ENCODE measurements at regions not wholly inside any gene's neighbourhood (a gene's known extent, or its start where the extent isn't known, plus 50 kb on each side); places are given as distances from the start of the nearest gene placed in this dataset.
"Not testable (repeated sequence)": the region's sequence is repeated elsewhere in the genome, so short reads cannot be mapped to it uniquely, and the experiment has no call there.

- not testable (repeated sequence) for H3K9ac ChIP-seq (ENCODE audit: low read depth, low read length); H3K4me3 ChIP-seq (ENCODE audit: low read length); H3K9me3 ChIP-seq (replicated peaks; ENCODE audit: low read length); H3K27me3 ChIP-seq (ENCODE audit: control insufficient read depth, insufficient read depth, low read length); H3K4me1 ChIP-seq (ENCODE audit: control insufficient read depth, insufficient read depth, low read length); H3K36me3 ChIP-seq (ENCODE audit: insufficient read depth, low read length); H3K4me2 ChIP-seq (ENCODE audit: low read length)
Observed at GRCh38 chr16:88221001-88221761, 161.6 kb upstream of the ZNF469 start.

DNA sequence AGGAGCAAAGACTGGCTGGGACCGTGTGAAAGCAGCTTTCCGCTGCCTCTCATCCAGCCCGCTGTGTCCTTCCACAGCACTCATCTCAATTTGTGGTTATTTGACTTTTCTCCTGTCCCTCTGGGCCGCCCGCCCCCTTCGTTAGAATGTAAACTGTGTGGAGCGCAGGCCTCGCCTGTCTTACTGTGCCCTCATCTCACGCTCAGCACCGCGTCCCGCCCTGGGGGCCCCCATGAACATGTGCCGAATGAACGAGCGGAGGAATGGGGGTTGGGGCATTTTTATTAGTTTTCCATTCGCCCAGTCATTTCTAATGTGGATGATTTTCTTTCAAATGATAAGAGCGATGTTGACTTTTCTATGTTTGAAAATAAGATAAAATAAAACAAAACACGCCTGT lies 159.1 kb upstream of the ZNF469 start:
- H3K4me2 ChIP-seq (ENCODE audit: low read length); H3K4me1 ChIP-seq (ENCODE audit: control insufficient read depth, insufficient read depth, low read length); H3K27me3 ChIP-seq (ENCODE audit: control insufficient read depth, insufficient read depth, low read length); H3K9ac ChIP-seq (ENCODE audit: low read depth, low read length); H3K9me3 ChIP-seq (replicated peaks; ENCODE audit: low read length); H3K4me3 ChIP-seq (ENCODE audit: low read length); H3K36me3 ChIP-seq (ENCODE audit: insufficient read depth, low read length): not testable (repeated sequence)

GRCh38 chr16:88224131-88224898 lies 158.4 kb upstream of the ZNF469 start:
- H3K9me3 ChIP-seq (replicated peaks; ENCODE audit: low read length); H3K4me1 ChIP-seq (ENCODE audit: control insufficient read depth, insufficient read depth, low read length); H3K9ac ChIP-seq (ENCODE audit: low read depth, low read length); H3K27me3 ChIP-seq (ENCODE audit: control insufficient read depth, insufficient read depth, low read length); H3K36me3 ChIP-seq (ENCODE audit: insufficient read depth, low read length); H3K4me3 ChIP-seq (ENCODE audit: low read length); H3K4me2 ChIP-seq (ENCODE audit: low read length): not testable (repeated sequence)

- H3K27me3 ChIP-seq (ENCODE audit: control insufficient read depth, insufficient read depth, low read length); H3K9me3 ChIP-seq (replicated peaks; ENCODE audit: low read length); H3K4me3 ChIP-seq (ENCODE audit: low read length); H3K9ac ChIP-seq (ENCODE audit: low read depth, low read length); H3K4me2 ChIP-seq (ENCODE audit: low read length); H3K36me3 ChIP-seq (ENCODE audit: insufficient read depth, low read length); H3K4me1 ChIP-seq (ENCODE audit: control insufficient read depth, insufficient read depth, low read length): not testable (repeated sequence)
Observed at GRCh38 chr16:88225640-88226230, 157.0 kb upstream of the ZNF469 start.

GRCh38 chr16:88226302-88226701 lies 156.5 kb upstream of the ZNF469 start:
- H3K4me1 ChIP-seq (ENCODE audit: control insufficient read depth, insufficient read depth, low read length); H3K4me2 ChIP-seq (ENCODE audit: low read length); H3K9me3 ChIP-seq (replicated peaks; ENCODE audit: low read length); H3K4me3 ChIP-seq (ENCODE audit: low read length); H3K36me3 ChIP-seq (ENCODE audit: insufficient read depth, low read length); H3K9ac ChIP-seq (ENCODE audit: low read depth, low read length): not testable (repeated sequence)
- H3K27me3 ChIP-seq (ENCODE audit: control insufficient read depth, insufficient read depth, low read length): peaks cover 12% of the 10 kb centered on the region

DNA sequence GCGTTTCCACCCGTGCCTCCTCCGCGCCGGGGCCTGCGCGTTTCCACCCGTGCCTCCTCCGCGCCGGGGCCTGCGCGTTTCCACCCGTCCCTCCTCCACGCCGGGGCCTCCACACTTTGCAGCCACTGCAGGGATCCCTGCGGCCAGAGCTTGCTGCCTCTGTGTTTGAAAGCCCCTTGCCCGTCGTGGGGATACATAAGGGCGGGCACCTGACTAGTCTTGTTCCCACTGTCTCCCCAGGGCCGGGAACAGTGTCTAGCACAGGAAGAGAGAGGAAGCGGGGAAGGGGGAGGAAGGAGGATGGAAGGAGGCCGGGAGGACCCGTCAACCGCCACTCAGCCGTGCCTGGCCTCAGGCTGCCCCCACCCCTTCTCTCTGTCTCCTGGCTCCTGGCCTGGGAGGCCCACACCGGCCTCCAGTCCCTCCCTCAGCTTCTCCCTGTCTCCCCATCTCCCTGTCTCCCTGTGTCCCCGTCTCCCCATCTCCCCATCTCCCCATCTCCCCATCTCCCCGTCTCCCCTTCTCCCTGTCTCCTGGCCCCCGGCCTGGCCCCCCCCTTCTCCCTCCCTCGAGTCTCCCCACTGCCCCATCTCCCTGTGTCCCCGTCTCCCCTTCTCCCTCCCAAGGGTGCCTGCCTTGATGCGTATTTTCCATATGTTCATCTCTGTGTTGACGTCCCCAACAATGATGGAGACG lies 155.6 kb upstream of the ZNF469 start:
- not testable (repeated sequence) for H3K36me3 ChIP-seq (ENCODE audit: insufficient read depth, low read length); H3K4me3 ChIP-seq (ENCODE audit: low read length); H3K4me1 ChIP-seq (ENCODE audit: control insufficient read depth, insufficient read depth, low read length); H3K4me2 ChIP-seq (ENCODE audit: low read length); H3K9ac ChIP-seq (ENCODE audit: low read depth, low read length); H3K9me3 ChIP-seq (replicated peaks; ENCODE audit: low read length)
- peaks cover 14% of the 10 kb centered on the region for H3K27me3 ChIP-seq (ENCODE audit: control insufficient read depth, insufficient read depth, low read length)

GRCh38 chr16:88227722-88228482 lies 154.9 kb upstream of the ZNF469 start:
- H3K9me3 ChIP-seq (replicated peaks; ENCODE audit: low read length); H3K36me3 ChIP-seq (ENCODE audit: insufficient read depth, low read length); H3K4me1 ChIP-seq (ENCODE audit: control insufficient read depth, insufficient read depth, low read length); H3K4me2 ChIP-seq (ENCODE audit: low read length); H3K4me3 ChIP-seq (ENCODE audit: low read length); H3K9ac ChIP-seq (ENCODE audit: low read depth, low read length): not testable (repeated sequence)
- H3K27me3 ChIP-seq (ENCODE audit: control insufficient read depth, insufficient read depth, low read length): peaks cover 15% of the 10 kb centered on the region

- not testable (repeated sequence) for H3K9ac ChIP-seq (ENCODE audit: low read depth, low read length); H3K36me3 ChIP-seq (ENCODE audit: insufficient read depth, low read length); H3K4me1 ChIP-seq (ENCODE audit: control insufficient read depth, insufficient read depth, low read length); H3K9me3 ChIP-seq (replicated peaks; ENCODE audit: low read length); H3K4me3 ChIP-seq (ENCODE audit: low read length); H3K4me2 ChIP-seq (ENCODE audit: low read length)
- peaks cover 17% of the 10 kb centered on the region for H3K27me3 ChIP-seq (ENCODE audit: control insufficient read depth, insufficient read depth, low read length)
Observed at GRCh38 chr16:88228751-88229150, 154.0 kb upstream of the ZNF469 start.

- not testable (repeated sequence) for H3K4me3 ChIP-seq (ENCODE audit: low read length); H3K9me3 ChIP-seq (replicated peaks; ENCODE audit: low read length); H3K36me3 ChIP-seq (ENCODE audit: insufficient read depth, low read length); H3K9ac ChIP-seq (ENCODE audit: low read depth, low read length); H3K4me1 ChIP-seq (ENCODE audit: control insufficient read depth, insufficient read depth, low read length); H3K4me2 ChIP-seq (ENCODE audit: low read length)
- peaks cover 17% of the 10 kb centered on the region for H3K27me3 ChIP-seq (ENCODE audit: control insufficient read depth, insufficient read depth, low read length)
Observed at GRCh38 chr16:88229710-88230109, 153.0 kb upstream of the ZNF469 start.

GRCh38 chr16:88230276-88230966 lies 152.3 kb upstream of the ZNF469 start:
- not testable (repeated sequence) for H3K4me1 ChIP-seq (ENCODE audit: control insufficient read depth, insufficient read depth, low read length); H3K9me3 ChIP-seq (replicated peaks; ENCODE audit: low read length); H3K9ac ChIP-seq (ENCODE audit: low read depth, low read length); H3K4me2 ChIP-seq (ENCODE audit: low read length); H3K36me3 ChIP-seq (ENCODE audit: insufficient read depth, low read length); H3K4me3 ChIP-seq (ENCODE audit: low read length)
- H3K27me3 ChIP-seq (ENCODE audit: control insufficient read depth, insufficient read depth, low read length): peaks cover 17% of the 10 kb centered on the region

Data from skeletal muscle satellite cell (primary cell).